ENCODE measurements at regions not wholly inside any gene's neighbourhood (a gene's known extent, or its start where the extent isn't known, plus 50 kb on each side); places are given as distances from the start of the nearest gene placed in this dataset.

DNA sequence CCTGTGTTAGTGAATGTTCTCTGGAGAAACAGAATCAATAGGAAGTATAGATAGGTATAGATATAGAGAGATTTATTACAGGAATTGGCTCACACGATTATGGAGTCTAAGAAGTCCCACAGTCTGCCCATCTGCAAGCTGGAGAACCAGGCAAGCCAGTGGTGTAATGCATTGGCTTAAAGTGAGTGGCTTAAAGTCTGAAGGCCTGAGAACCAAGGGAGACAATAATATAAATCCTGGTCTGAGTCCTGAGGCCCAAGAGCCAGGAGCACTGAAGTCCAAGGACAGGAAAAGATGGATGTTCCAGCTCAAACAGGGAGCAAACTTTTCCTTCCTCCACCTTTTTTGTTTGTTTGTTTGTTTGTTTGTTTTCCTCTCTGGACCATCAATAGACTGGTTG, 131.2 kb upstream of the LRFN2 start:
- TF ChIP-seq, protein P1, sequence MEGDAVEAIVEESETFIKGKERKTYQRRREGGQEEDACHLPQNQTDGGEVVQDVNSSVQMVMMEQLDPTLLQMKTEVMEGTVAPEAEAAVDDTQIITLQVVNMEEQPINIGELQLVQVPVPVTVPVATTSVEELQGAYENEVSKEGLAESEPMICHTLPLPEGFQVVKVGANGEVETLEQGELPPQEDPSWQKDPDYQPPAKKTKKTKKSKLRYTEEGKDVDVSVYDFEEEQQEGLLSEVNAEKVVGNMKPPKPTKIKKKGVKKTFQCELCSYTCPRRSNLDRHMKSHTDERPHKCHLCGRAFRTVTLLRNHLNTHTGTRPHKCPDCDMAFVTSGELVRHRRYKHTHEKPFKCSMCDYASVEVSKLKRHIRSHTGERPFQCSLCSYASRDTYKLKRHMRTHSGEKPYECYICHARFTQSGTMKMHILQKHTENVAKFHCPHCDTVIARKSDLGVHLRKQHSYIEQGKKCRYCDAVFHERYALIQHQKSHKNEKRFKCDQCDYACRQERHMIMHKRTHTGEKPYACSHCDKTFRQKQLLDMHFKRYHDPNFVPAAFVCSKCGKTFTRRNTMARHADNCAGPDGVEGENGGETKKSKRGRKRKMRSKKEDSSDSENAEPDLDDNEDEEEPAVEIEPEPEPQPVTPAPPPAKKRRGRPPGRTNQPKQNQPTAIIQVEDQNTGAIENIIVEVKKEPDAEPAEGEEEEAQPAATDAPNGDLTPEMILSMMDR (IDR thresholded peaks at IDR 0.05): no peak

DNA sequence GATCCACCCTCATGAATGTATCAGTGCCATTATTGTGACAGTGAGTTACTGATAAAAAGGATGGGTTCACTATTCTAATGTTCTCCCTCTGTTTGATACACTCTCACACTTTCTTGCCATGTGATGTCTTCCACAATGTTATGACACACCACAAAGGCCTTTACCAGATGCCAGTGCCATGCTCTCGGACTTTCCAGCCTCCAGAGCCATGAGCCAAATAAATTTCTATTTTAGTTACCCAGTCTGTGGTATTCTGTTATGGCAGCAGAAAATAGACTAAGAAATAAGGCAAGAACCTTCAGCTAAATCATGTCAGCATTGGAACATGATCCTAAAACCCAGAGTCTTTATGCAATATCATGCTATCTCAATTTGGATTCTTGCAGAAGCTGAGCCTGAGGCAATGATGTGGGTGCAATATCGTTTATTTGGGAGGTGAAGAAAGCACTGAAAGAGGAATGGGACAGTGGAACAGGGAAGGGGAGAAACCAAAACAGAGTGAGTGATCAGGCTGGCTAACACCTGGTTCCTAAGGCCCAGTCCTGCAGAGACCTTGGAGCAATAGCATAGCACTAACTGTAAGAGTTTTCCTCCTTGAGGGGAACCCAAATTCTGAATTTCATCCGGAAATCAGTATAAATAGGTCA, 130.4 kb upstream of the LRFN2 start:
- TF ChIP-seq, protein P1 (IDR thresholded peaks at IDR 0.05): no peak

DNA sequence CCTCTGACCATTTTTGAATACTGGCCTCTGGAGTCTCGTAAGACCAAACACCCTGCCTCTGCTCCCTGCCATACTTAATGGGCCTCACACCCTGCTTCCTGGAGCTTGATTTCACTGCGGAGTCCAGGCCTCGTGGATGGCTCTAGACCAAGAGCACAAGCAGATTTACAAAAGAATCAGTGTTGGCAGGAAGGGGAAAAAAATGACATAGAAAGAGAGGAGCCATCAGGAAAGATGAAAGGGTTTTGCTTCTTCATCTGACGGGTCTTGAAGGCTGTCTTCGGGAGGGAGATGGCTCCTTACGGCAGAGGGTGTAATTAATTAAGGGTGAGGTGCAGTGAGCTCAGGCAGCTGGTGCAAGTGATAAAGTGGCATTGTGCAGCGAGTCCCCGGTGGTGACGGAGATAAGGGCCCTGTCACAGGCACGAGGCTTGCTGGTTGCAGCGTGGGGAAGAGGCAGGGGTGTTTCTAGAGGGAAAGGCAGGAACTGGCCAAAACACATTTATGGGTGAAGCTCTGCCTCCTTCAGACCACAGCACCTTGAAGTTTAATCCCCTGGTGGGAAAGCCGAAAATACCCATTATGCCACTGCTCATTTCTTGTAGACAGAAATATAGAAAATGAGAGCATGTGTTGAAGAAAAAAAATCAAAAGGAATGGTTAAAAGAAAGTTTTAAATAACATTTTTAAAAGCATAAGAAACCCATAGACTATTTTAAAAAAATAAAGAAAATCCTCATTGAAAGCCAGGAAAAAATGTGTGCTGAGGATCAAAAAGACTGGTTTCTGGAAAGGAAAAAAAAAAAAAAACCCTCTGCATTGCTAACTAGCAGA, 128.6 kb upstream of the LRFN2 start:
- TF ChIP-seq, protein P1 (IDR thresholded peaks at IDR 0.05): no peak

DNA sequence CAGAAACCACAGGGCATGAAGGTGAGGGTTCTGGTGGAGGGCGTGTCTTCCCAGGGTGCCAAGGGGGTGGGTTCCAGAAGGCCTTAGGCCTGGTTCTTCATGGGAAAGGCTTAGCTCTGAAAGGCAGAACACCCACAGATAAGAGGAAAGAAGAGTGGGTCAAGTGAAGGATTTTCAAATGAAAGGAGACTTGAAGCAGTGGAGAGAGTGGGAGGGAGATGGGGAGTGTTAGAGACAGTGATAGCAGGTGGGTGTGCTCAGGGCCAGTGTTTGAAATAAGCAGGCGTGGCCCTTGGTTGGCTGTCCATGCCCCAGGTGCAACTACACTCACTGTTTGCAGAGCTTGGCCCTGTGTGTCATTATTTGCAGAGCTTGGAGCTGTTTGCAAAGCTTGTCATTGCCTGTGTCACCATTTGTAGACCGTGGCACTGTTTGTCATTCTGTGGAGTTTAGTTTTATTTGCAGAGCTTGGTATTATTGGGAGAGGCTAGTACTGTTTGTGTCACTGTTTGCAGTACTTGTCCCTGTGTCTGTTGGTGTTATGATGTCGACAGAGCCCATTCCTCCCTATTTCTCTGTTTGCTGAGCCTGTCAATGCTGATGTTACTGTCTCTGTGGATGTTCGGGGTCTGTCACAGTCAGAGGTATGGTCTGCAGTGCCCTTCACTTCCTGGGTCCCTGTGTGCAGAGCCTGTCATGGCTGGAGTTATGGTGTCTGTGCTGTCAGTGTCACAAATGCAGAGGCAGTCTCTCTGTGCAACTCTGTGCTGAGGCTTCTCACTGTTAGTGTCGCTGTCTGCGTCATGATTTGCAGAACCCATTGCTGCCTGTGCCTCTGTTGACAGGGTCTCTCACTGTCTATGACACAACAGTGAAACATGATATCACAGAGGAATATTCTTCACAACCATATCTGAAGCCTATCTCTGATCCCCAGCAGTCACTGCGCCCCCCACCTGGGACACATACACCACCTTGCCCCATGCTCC, 127.7 kb upstream of the LRFN2 start:
- TF ChIP-seq, protein P1 (IDR thresholded peaks at IDR 0.05): no peak

DNA sequence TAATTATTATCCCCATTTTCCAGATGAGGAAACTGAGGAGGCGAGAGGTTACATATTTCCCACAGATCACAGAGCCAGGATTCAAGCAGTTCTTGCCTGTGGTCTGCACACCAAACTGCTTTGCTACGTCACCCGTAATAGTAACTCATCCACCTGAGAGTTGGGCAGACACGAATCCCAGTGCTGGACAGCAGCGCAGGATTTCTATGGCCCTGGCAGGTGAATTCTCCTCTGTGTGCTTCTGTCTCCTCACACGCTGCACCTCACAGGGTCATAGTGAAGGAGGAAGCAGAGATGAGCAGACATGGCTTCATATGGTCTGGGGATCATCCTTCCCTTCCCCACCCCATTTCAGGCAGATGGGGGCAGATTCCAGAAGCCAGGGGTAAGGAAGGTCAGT, 127.0 kb upstream of the LRFN2 start:
- TF ChIP-seq, protein P1 (IDR thresholded peaks at IDR 0.05): no peak

DNA sequence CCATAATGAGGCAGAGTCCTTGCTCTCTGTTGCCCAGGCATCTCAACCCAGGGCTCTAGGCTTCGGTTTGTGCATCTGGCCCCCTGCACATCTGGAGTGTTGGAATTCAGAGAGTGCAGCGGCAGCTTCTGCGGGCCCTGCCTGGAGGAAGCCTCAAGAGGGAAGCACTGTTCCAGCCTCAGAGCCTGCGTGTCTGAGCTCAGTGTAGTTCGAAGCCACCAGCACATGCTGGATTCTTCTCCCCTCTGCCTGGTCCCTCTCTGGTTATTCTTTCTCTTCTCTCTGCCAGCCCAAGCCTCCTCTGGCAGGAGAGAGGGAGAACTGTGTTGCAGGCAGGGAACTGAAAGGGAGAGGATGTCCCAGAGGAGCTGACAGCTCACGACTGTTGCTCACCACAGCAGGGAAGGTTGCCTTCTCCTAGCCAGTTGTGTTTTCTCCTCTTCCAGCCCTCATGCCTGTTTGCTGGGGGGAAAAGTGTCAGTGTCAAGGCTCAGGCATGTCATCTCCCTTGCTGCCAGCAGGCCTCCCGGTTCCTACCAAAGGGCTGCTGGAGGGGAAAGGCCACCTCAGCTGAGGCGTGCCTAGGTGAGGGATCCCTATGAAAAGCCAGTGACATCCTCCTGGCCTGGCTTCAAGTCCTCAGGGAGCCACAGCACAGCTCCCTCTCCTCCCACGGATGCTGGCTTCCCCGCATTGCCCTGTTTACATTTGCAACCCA, 126.0 kb upstream of the LRFN2 start:
- TF ChIP-seq, protein P1 (IDR thresholded peaks at IDR 0.05): no peak
